ENCODE measurements at regions not wholly inside any gene's neighbourhood (a gene's known extent, or its start where the extent isn't known, plus 50 kb on each side); places are given as distances from the start of the nearest gene placed in this dataset.

GRCh38 chr11:93933230-93933629, 82.8 kb upstream of the VSTM5 start:
- intact Hi-C loops (cut with DNase I) = no loop called here
- H3K4me1 ChIP-seq (ENCODE audit: control insufficient read depth in 2 of 3, insufficient read depth in 2 of 3, low read depth in 1 of 3, low read length in 3 of 3) = no peaks in the 10 kb centered on the region
- H3K4me3 ChIP-seq (ENCODE audit: low read length in 3 of 3) = no peak overlapping the region
- H3K27me3 ChIP-seq (ENCODE audit: control insufficient read depth, insufficient read depth, low read length) = no peaks in the 10 kb centered on the region
- TF ChIP-seq, protein P1, sequence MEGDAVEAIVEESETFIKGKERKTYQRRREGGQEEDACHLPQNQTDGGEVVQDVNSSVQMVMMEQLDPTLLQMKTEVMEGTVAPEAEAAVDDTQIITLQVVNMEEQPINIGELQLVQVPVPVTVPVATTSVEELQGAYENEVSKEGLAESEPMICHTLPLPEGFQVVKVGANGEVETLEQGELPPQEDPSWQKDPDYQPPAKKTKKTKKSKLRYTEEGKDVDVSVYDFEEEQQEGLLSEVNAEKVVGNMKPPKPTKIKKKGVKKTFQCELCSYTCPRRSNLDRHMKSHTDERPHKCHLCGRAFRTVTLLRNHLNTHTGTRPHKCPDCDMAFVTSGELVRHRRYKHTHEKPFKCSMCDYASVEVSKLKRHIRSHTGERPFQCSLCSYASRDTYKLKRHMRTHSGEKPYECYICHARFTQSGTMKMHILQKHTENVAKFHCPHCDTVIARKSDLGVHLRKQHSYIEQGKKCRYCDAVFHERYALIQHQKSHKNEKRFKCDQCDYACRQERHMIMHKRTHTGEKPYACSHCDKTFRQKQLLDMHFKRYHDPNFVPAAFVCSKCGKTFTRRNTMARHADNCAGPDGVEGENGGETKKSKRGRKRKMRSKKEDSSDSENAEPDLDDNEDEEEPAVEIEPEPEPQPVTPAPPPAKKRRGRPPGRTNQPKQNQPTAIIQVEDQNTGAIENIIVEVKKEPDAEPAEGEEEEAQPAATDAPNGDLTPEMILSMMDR (IDR thresholded peaks at IDR 0.05; ENCODE audit: borderline replicate concordance, extremely low read depth, insufficient read depth) = no peak
- FAIRE-seq = no peak
- no peaks in the 10 kb centered on the region for H3K36me3 ChIP-seq (ENCODE audit: control insufficient read depth in 2 of 3, insufficient read depth in 3 of 3, low read length in 3 of 3)
- no peak overlapping the region for H3K9ac ChIP-seq (ENCODE audit: low read length in 3 of 3)
- no peaks in the 10 kb centered on the region for H3K9me3 ChIP-seq (ENCODE audit: control insufficient read depth in 2 of 3, insufficient read depth in 1 of 3, low read length in 3 of 3)
- DNase-seq = no peak
- H3K27ac ChIP-seq (ENCODE audit: low read depth in 2 of 2, low read length in 2 of 2) = no peak overlapping the region

- intact Hi-C loops (cut with DNase I) = no loop called here
- FAIRE-seq (no peak), DNase-seq (no peak)
- no peaks in the 10 kb centered on the region for H3K27me3 ChIP-seq (ENCODE audit: control insufficient read depth, insufficient read depth, low read length)
- no peaks in the 10 kb centered on the region for H3K9me3 ChIP-seq (ENCODE audit: control insufficient read depth in 2 of 3, insufficient read depth in 1 of 3, low read length in 3 of 3)
- no peak overlapping the region for H3K4me3 ChIP-seq (ENCODE audit: low read length in 3 of 3)
- no peaks in the 10 kb centered on the region for H3K36me3 ChIP-seq (ENCODE audit: control insufficient read depth in 2 of 3, insufficient read depth in 3 of 3, low read length in 3 of 3)
- H3K9ac ChIP-seq (ENCODE audit: low read length in 3 of 3) = no peak overlapping the region
- no peaks in the 10 kb centered on the region for H3K4me1 ChIP-seq (ENCODE audit: control insufficient read depth in 2 of 3, insufficient read depth in 2 of 3, low read depth in 1 of 3, low read length in 3 of 3)
- no peak overlapping the region for H3K27ac ChIP-seq (ENCODE audit: low read depth in 2 of 2, low read length in 2 of 2)
- TF ChIP-seq, protein P1 (IDR thresholded peaks at IDR 0.05; ENCODE audit: borderline replicate concordance, extremely low read depth, insufficient read depth) = no peak
Observed at GRCh38 chr11:93935826-93936225, 85.3 kb upstream of the HEPHL1 start.

- Histone ChIP-seq H3K4me1 (ENCODE audit: control insufficient read depth in 2 of 3, insufficient read depth in 2 of 3, low read depth in 1 of 3, low read length in 3 of 3) (no peaks in the 10 kb centered on the region), H3K36me3 (ENCODE audit: control insufficient read depth in 2 of 3, insufficient read depth in 3 of 3, low read length in 3 of 3) (no peaks in the 10 kb centered on the region), H3K27me3 (ENCODE audit: control insufficient read depth, insufficient read depth, low read length) (no peaks in the 10 kb centered on the region), H3K27ac (ENCODE audit: low read depth in 2 of 2, low read length in 2 of 2) (no peak overlapping the region), H3K9me3 (ENCODE audit: control insufficient read depth in 2 of 3, insufficient read depth in 1 of 3, low read length in 3 of 3) (no peaks in the 10 kb centered on the region), H3K4me3 (ENCODE audit: low read length in 3 of 3) (no peak overlapping the region), H3K9ac (ENCODE audit: low read length in 3 of 3) (no peak overlapping the region)
- TF ChIP-seq, protein P1 (IDR thresholded peaks at IDR 0.05; ENCODE audit: borderline replicate concordance, extremely low read depth, insufficient read depth) = no peak
- no peak for FAIRE-seq
- intact Hi-C loops (cut with DNase I) = no loop called here
- DNase-seq = peak in 2 of 5 donors; percentile 5 to 8
Observed at GRCh38 chr11:93936460-93936859, 84.7 kb upstream of the HEPHL1 start.

GRCh38 chr11:93939084-93939760, 81.9 kb upstream of the HEPHL1 start:
- H3K27me3 ChIP-seq (ENCODE audit: control insufficient read depth, insufficient read depth, low read length) = no peaks in the 10 kb centered on the region

More at GRCh38 chr11:93939084-93939760, 81.9 kb upstream of the HEPHL1 start:
- no peak for DNase-seq
- Histone ChIP-seq H3K4me3 (ENCODE audit: low read length in 3 of 3) (no peak overlapping the region), H3K36me3 (ENCODE audit: control insufficient read depth in 2 of 3, insufficient read depth in 3 of 3, low read length in 3 of 3) (no peaks in the 10 kb centered on the region), H3K4me1 (ENCODE audit: control insufficient read depth in 2 of 3, insufficient read depth in 2 of 3, low read depth in 1 of 3, low read length in 3 of 3) (no peaks in the 10 kb centered on the region), H3K27ac (ENCODE audit: low read depth in 2 of 2, low read length in 2 of 2) (no peak overlapping the region), H3K9ac (ENCODE audit: low read length in 3 of 3) (no peak overlapping the region), H3K9me3 (ENCODE audit: control insufficient read depth in 2 of 3, insufficient read depth in 1 of 3, low read length in 3 of 3) (no peaks in the 10 kb centered on the region)
- no peak for FAIRE-seq
- intact Hi-C loops (cut with DNase I) = no loop called here
- TF ChIP-seq, protein P1 (IDR thresholded peaks at IDR 0.05; ENCODE audit: borderline replicate concordance, extremely low read depth, insufficient read depth) = no peak
